HCT116 (cell line): ENCODE measurements at regions not wholly inside any gene's neighbourhood (a gene's known extent, or its start where the extent isn't known, plus 50 kb on each side); places are given as distances from the start of the nearest gene placed in this dataset.

Experiments used
- ATAC-seq: fragments of 200-7000 bp; cut with Tn5 transposase; 2 replicates; pipeline ENCODE4 v1.9.1; 2020; ENCODE audit warnings: mild to moderate bottlenecking, moderate library complexity
- BruUV-seq: library from RNA; stranded (reverse); fragments of 400-500 nt; replicated peaks from 2 replicates; lab custom pipeline; 2021; lab: Mats Ljungman, UMichigan
- CTCF ChIA-PET: fragments of 300-600 bp; sonication (Branson Sonifier 250); formaldehyde crosslinking; loops from one replicate; lab custom pipeline; 2021; ENCODE audit warnings: antibody characterized with exemption; lab: Charles Lee
- POLR2A ChIA-PET: fragments of 300-600, 350-600 bp; sonication (Branson Sonifier 250); formaldehyde crosslinking; loops from one replicate; lab custom pipeline; 2021; ENCODE audit warnings: antibody characterized with exemption; lab: Charles Lee
- RAD21 ChIA-PET, 2 experiments: fragments of 300-600 bp; sonication (Branson Sonifier 250); formaldehyde crosslinking; loops; one replicate each; lab custom pipeline; 2023; ENCODE audit warnings: low total read pairs in 2 of 2; ENCODE audit not compliant: uncharacterized antibody in 2 of 2, unreplicated experiment in 2 of 2, low non-redundant PET in 1 of 2; lab: Charles Lee
- DNase-seq: peaks from one replicate; pipeline ENCODE4 v3.0.0-alpha.2; 2010; ENCODE audit warnings: low read depth, low spot score
- H2AFZ ChIP-seq: fragments of 200-600 bp; shearing (Covaris generic), sonication (generic); 2 replicates; pipeline ENCODE4 v1.6.1; 2017; ENCODE audit warnings: low read depth, mixed run types, mixed read lengths, antibody characterized with exemption, low read length; ENCODE audit not compliant: poor library complexity, severe bottlenecking
- H3K27ac ChIP-seq: 2 replicates; pipeline ENCODE4 v1.5.1; 2012; ENCODE audit warnings: low read depth, low read length
- H3K27me3 ChIP-seq: fragments of 200-600 bp; sonication (generic); 2 replicates; pipeline ENCODE4 v1.6.1; 2016; ENCODE audit warnings: mixed run types, low read length, mixed read lengths; ENCODE audit not compliant: insufficient read depth
- H3K36me3 ChIP-seq, 2 experiments: fragments of 200-500 bp in 1 of 2; fragments of 200-600 bp in 1 of 2; sonication (Bioruptor generic) in 1 of 2; sonication (generic) in 1 of 2; 2 replicates each; pipeline versions ENCODE4 v1.5.1 to v1.6.1; 2014 to 2016; ENCODE audit warnings: low read length in 2 of 2, inconsistent platforms in 1 of 2, mixed read lengths in 1 of 2, mixed run types in 1 of 2; ENCODE audit not compliant: insufficient read depth in 2 of 2, control insufficient read depth in 1 of 2
- H3K4me1 ChIP-seq, 2 experiments: fragments of 200-600 bp in 1 of 2; sonication (generic) in 1 of 2; 2 replicates each; pipeline versions ENCODE4 v1.5.1 to v1.6.1; 2012 to 2017; ENCODE audit warnings: low read length in 2 of 2, inconsistent platforms in 1 of 2, mild to moderate bottlenecking in 1 of 2, mixed read lengths in 1 of 2, mixed run types in 1 of 2, moderate library complexity in 1 of 2; ENCODE audit not compliant: insufficient read depth in 2 of 2, control insufficient read depth in 1 of 2
- H3K4me2 ChIP-seq: fragments of 200-600 bp; sonication (generic); 2 replicates; pipeline ENCODE4 v1.6.1; 2017; ENCODE audit warnings: mixed run types, low read length, mixed read lengths
- H3K4me3 ChIP-seq, 2 experiments: fragments of 200-600 bp in 1 of 2; sonication (generic) in 1 of 2; replicated peaks in 1 of 2; 2 replicates each; pipeline ENCODE4 v1.5.1; 2011 to 2016; ENCODE audit warnings: low read length in 2 of 2, control low read depth in 1 of 2, low read depth in 1 of 2, mild to moderate bottlenecking in 1 of 2, mixed read lengths in 1 of 2, mixed run types in 1 of 2
- H3K79me2 ChIP-seq: fragments of 200-600 bp; sonication (generic); 2 replicates; pipeline ENCODE4 v1.6.1; 2017; ENCODE audit warnings: mild to moderate bottlenecking, mixed run types, low read length, moderate library complexity, mixed read lengths; ENCODE audit not compliant: insufficient read depth
- H3K9ac ChIP-seq: fragments of 200-600 bp; sonication (generic); 2 replicates; pipeline ENCODE4 v1.6.1; 2016; ENCODE audit warnings: low read length, mixed read lengths
- H3K9me2 ChIP-seq: fragments of 200-600 bp; sonication (generic), shearing (Covaris generic); 2 replicates; pipeline ENCODE4 v1.6.1; 2017; ENCODE audit warnings: mixed run types, mild to moderate bottlenecking, moderate library complexity; ENCODE audit not compliant: insufficient read depth
- H3K9me3 ChIP-seq, 2 experiments: fragments of 200-500 bp in 1 of 2; fragments of 200-600 bp in 1 of 2; sonication (Bioruptor generic) in 1 of 2; sonication (generic) in 1 of 2; 2 replicates each; pipeline ENCODE4 v1.6.1; 2014 to 2017; ENCODE audit warnings: low read length in 2 of 2, mixed read lengths in 2 of 2, inconsistent platforms in 1 of 2, low read depth in 1 of 2, mild to moderate bottlenecking in 1 of 2, mixed run types in 1 of 2, moderate library complexity in 1 of 2; ENCODE audit not compliant: control insufficient read depth in 1 of 2, insufficient read depth in 1 of 2
- H4K20me1 ChIP-seq: fragments of 200-600 bp; sonication (generic), shearing (Covaris generic); 2 replicates; pipeline ENCODE4 v1.6.1; 2017; ENCODE audit warnings: mixed run types, mild to moderate bottlenecking, moderate library complexity; ENCODE audit not compliant: insufficient read depth
- MAX ChIP-seq: IDR thresholded peaks from 2 replicates; pipeline ENCODE4 v1.6.1; 2012
- RAD21 ChIP-seq: IDR thresholded peaks from 2 replicates; pipeline ENCODE4 v1.6.1; 2012; ENCODE audit warnings: low read depth, mild to moderate bottlenecking
- REST ChIP-seq: IDR thresholded peaks from 2 replicates; pipeline ENCODE4 v1.6.1; 2012; ENCODE audit warnings: low read depth
- SIN3A ChIP-seq: IDR thresholded peaks from 2 replicates; pipeline ENCODE4 v1.6.1; 2012; ENCODE audit warnings: low read depth
- SP1 ChIP-seq: IDR thresholded peaks from 2 replicates; pipeline ENCODE4 v1.6.1; 2012; ENCODE audit warnings: low read depth
- intact Hi-C: fragments of 100-400 bp; cut with micrococcal nuclease; formaldehyde crosslinking; loops from 2 replicates; pipeline ENCODE4 v1.10.0; 2022

- Histone ChIP-seq H3K36me3 (no peaks in the 10 kb centered on the region), H3K9me3 (no peaks in the 10 kb centered on the region)
- TF ChIP-seq MAX (no peak), REST (no peak), RAD21 (no peak), SIN3A (no peak), SP1 (no peak)
- TF ChIP-seq, all 23 proteins: peak for 0
- ATAC-seq (no peak), DNase-seq (no peak)
- intact Hi-C loops, result no loop called here
- H3K9me2 ChIP-seq, result no peaks in the 10 kb centered on the region
- H3K4me2 ChIP-seq, result no peak overlapping the region
- H3K27me3 ChIP-seq, result no peaks in the 10 kb centered on the region
- no peaks in the 10 kb centered on the region for H3K79me2 ChIP-seq
- no peaks in the 10 kb centered on the region for H4K20me1 ChIP-seq
- H3K27ac ChIP-seq, result no peak overlapping the region
- ChIA-PET RAD21 (no interaction called here), CTCF (no interaction called here), POLR2A (no interaction called here)
- H3K9ac ChIP-seq, result no peak overlapping the region
- H2AFZ ChIP-seq, result no peak overlapping the region
- no peaks in the 10 kb centered on the region for H3K4me1 ChIP-seq
- no peak overlapping the region for H3K4me3 ChIP-seq
- BruUV-seq, result no TSS peak
These were observed 72.3 kb upstream of the RFC3 start for GRCh38 chr13:33745370-33746324.
